NCI-H748 (cell line): ENCODE measurements at regions not wholly inside any gene's neighbourhood (a gene's known extent, or its start where the extent isn't known, plus 50 kb on each side); places are given as distances from the start of the nearest gene placed in this dataset.
"Not testable (repeated sequence)": the region's sequence is repeated elsewhere in the genome, so short reads cannot be mapped to it uniquely, and the experiment has no call there.

Experiments
- DNase-seq: peaks from one replicate; lab custom pipeline; 2025; ENCODE audit not compliant: unreplicated experiment; lab: John Stamatoyannopoulos, UW

DNA sequence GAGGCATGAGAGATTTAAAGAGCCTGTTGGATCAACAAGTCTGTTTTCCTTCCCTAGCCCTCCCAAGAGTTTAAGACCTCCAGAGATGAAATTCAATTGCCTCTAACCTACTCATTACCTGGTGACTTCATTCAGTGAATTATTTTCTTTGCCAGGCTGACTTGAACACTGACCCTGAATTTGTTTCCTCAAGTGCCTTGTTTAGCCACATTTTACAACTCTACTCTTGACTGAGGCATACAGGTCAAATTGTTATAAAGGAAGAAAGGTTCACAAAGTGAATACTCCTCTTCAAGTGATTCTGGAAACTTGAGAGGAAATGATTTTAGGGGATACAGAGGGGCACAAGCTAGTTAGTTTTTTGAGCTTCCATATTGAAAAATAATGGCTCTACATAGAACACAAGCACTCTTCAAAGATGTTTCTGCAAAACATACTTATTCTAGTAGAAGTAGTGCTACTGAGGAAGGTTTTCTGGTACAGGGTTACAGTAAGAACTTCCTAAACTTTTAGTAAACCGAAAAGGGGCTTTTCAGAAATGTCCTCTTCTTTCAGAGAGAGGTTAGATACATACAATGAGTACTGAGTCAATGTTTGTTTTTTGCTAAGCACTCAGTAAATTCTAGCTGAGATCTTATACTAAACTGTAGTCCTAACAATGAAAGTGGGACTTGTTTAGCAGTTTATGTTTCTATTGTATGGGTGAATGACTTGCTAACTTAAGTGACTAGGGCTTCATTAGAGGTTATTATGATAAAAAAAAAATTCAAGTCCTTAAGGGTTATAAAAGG lies 137.4 kb upstream of the SATB1 start:
- peak; percentile 1 for DNase-seq

- DNase-seq, result peak; percentile 88
These were observed 134.2 kb upstream of the SATB1 start for GRCh38 chr3:18559331-18559842.

- no peak for DNase-seq
These were observed 133.4 kb upstream of the SATB1 start for GRCh38 chr3:18558507-18558906.

DNA sequence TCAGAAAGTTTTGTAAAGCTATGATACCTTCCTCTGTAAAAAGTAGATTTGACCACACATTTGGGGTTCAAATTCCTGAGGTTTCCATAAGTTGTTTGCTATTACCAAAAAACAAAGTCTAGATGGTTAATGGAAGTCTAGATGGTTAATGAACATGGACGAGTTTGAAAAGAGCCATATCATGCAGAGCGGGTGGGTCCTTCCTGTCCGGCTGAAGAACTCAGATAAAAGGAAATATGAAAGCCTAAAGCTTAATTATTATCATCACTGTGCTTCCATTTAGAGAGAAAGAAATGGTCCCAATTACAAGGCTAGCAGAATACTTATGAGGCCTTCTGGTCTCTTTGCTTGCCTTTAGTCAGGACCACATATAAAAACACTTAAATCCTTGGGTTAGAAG lies 132.1 kb upstream of the SATB1 start:
- DNase-seq, result no peak

DNA sequence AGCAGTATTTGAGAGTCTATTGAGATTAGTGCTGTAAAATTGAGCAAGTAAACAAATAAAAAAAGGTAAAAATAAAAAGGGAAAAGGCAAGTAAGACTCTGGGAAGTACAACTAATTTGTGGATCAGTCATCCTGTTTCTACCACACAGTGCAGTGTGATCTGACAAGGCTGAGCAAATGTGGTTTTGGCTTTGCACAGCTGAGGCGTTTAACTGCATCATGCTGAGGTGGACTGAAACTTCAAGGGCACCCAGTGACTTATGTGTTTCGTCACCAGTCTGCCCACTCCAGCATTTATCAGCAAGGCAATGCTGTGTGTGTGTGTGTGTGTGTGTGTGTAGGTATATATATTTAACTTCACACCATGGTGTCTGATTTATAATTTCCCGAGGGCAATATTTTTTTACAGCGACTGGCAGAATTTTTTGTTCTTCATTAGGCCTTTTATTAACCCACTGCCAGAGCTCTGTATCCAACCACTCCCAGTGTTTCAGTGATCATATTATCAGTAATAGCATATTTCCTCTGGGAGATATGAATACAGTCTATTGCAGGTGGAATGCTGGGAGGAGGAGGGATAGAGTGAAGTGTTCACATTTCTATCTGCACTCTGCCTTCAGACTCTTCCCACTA lies 131.5 kb upstream of the SATB1 start:
- no peak for DNase-seq

DNA sequence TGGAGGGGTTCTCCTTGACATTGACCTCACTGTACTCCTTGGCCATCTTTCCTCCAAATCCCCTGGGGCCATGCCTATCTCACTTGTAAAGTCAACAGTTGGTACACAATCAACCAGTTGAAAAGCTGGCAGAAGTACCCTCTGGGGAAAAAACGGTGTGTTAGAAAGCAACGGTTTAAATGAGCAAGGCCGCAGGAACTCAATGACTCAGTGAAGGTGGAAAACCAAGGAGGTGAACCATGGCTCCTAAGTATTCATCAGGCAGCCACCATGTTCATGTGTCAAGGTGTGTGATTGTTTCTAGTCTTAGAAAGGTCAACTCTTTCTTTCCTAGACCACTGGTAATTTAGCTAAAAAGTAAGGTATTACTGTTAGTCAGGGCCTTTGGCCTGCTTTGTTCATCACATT lies 130.9 kb upstream of the SATB1 start:
- no peak for DNase-seq

- not testable (repeated sequence) for DNase-seq
These were observed 127.5 kb upstream of the SATB1 start for GRCh38 chr3:18552579-18553105.

GRCh38 chr3:18546632-18547031 lies 121.5 kb upstream of the SATB1 start:
- no peak for DNase-seq

- DNase-seq, result peak; percentile 3
These were observed 119.0 kb upstream of the SATB1 start for GRCh38 chr3:18544146-18544545.

- DNase-seq, result no peak
These were observed 113.5 kb upstream of the SATB1 start for GRCh38 chr3:18538463-18539230.

DNA sequence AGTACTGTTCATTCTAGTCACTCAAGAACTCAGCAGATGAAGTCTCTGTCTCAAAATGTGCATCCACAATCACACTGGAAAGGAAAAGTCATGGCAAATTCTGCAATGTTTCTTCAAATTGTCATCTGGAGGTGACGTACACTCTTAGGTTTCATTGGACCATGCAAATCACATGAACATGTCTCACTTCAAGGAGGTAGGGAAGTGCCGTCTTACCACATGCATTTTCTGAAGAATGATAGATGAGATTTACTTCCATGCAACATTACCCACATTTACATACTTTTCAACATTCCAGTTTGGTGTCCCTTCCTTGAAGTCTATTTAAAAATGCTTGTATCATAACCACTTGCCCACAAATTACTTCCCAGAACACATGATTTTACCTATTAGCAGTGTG lies 107.9 kb upstream of the SATB1 start:
- DNase-seq, result no peak

GRCh38 chr3:18531662-18532061 lies 106.5 kb upstream of the SATB1 start:
- DNase-seq, result no peak

DNA sequence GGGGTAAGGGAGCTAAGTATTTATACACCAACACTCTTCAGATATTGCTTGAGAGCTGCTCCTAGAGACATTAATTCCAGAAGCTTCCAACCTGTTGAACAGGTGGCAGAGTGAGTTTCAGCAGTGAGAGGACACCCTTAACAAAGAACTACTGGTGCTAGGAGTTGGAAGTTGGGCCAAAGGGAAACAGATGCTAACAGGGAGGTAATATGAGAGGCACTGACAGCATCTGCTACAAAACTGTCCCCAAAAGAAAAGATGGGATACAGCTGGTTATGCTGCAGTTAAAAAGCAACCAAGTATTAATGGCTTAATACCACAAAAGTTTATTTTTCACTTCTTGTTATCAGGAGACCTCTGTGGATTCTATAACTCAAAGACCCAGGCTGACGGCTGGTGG lies 104.5 kb upstream of the SATB1 start:
- no peak for DNase-seq

- no peak for DNase-seq
These were observed 102.6 kb upstream of the SATB1 start for GRCh38 chr3:18527691-18528090.

GRCh38 chr3:18526667-18527066 lies 101.5 kb upstream of the SATB1 start:
- DNase-seq, result no peak

DNA sequence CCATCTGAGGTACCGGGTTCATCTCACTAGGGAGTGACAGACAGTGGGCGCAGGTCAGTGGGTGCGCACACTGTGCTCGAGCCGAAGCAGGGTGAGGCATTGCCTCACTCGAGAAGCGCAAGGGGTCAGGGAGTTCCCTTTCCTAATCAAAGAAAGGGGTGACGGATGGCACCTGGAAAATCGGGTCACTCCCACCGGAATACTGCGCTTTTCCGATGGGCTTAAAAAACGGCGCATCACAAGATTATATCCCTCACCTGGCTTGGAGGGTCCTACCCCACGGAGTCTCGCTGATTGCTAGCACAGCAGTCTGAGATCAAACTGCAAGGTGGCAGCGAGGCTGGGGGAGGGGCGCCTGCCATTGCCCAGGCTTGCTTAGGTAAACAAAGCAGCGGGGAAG lies 91.0 kb upstream of the SATB1 start:
- peak; percentile 33 for DNase-seq

DNA sequence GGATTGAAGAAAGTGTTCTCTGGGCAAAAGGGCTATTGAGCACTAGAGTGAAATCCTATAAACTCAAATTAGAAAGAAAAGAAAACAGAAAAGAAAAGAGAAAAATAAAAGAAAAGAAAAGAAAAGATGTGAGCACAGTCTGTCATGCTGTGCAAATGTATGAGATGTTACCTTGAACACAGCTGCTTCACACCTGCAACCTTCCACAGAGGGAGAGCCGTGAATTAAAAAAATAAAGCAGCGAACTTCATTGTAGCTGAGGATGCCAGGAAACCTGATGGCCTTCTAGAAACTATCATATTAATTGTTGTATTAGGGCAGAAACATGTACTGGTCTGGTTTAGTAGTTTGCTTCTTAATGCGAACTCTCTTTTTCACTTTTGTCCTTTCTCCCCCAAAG lies 88.0 kb upstream of the SATB1 start:
- no peak for DNase-seq

DNA sequence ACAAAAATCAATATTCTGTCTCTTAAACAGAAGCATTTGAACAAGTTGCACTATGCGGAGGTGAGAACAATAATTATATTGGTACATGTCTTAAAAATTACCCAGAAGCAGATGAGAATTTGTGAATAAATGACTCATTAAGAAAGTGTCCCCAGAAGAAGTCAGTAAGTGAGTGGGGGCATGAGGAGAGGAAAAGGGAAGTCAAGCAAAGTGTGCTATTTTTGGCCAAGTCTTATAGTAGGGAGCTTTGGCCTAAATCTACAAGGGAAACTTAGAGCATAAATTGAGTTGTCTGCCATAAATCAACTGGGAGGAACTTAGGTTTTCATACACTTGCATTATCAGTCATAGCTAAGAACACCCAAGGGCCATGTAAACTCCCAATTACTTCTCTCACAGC lies 86.9 kb upstream of the SATB1 start:
- no peak for DNase-seq

DNA sequence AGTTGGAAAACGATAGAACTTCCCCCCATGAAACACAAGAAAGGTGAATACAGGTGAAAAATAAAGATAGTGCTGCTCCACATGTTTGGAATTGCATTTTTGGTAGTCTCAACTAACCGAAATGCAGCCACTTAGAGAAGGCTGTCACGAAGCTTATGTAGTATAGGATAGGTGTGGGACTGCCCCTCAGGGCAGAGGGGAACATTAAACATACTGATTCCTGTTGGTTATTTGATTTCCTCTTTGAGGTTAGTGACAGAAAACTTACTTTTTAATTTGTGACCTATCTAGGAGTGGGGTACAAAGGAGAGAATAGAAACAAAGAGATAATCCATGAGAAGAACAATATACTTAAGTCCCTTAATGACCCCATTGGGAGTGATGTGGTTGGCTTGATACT lies 85.8 kb upstream of the SATB1 start:
- DNase-seq, result no peak

DNA sequence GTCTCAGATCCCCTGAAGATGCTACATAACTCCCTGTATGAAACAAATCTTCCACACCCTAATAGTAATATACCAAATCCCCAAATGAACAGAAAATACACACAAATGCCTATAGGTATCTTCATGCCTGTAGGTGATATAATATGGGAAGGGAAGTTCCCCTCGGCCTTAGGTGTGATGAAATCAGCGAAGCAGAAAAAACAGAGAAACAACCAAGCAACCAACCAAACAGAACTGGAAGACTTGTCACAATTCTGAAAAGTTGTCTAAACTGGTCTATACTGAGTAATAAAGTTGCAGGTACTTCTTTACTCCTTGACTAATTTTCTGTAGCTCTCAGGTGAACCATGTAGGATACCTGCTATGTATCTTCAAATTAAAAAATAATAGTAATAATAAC lies 82.2 kb upstream of the SATB1 start:
- DNase-seq, result no peak

DNA sequence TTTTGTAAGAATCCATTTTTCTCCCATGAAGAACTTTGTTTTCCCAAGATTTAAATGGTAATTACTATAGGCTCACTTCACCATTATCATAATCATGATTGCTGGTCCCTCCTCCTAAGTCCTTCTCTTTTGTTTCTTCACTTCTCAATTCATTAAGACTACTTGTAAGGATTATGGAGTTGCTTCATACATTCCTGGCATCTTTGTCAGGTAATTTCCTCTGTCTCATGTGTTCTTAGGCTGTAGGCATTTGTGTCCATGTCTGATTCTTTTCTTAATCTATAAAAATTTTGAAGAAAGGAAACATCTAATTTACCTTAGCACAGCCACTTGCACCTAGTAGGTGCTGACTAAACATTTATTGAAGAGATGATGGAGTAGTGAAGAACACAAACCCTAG lies 79.9 kb upstream of the SATB1 start:
- DNase-seq, result no peak
